GM19238 (cell line): ENCODE measurements at regions not wholly inside any gene's neighbourhood (a gene's known extent, or its start where the extent isn't known, plus 50 kb on each side); places are given as distances from the start of the nearest gene placed in this dataset.
"Not testable (repeated sequence)": the region's sequence is repeated elsewhere in the genome, so short reads cannot be mapped to it uniquely, and the experiment has no call there.

ENCODE experiments used
- DNase-seq: peaks from one replicate; pipeline ENCODE4 v3.0.0; 2011; ENCODE audit warnings: low spot score; ENCODE audit not compliant: insufficient read length

- DNase-seq = no peak
Measured at GRCh38 chr13:34159946-34160345, 342.0 kb downstream of the RFC3 start.

GRCh38 chr13:34161931-34162543 is 344.1 kb downstream of the RFC3 start:
- DNase-seq = no peak

GRCh38 chr13:34162544-34162933 is 344.6 kb downstream of the RFC3 start:
- no peak for DNase-seq

GRCh38 chr13:34164582-34164981 is 346.6 kb downstream of the RFC3 start:
- no peak for DNase-seq

GRCh38 chr13:34165158-34165557 is 347.2 kb downstream of the RFC3 start:
- DNase-seq = no peak

GRCh38 chr13:34166406-34166805 is 348.5 kb downstream of the RFC3 start:
- DNase-seq = no peak

- no peak for DNase-seq
Measured at GRCh38 chr13:34167347-34167746, 349.4 kb downstream of the RFC3 start.

- DNase-seq = no peak
Measured at GRCh38 chr13:34172048-34172447, 354.1 kb downstream of the RFC3 start.

GRCh38 chr13:34174671-34175145 is 356.8 kb downstream of the RFC3 start:
- no peak for DNase-seq

GRCh38 chr13:34175551-34175950 is 357.6 kb downstream of the RFC3 start:
- no peak for DNase-seq

GRCh38 chr13:34176633-34177032 is 358.7 kb downstream of the RFC3 start:
- DNase-seq = no peak

GRCh38 chr13:34179481-34179880 is 361.5 kb downstream of the RFC3 start:
- no peak for DNase-seq

GRCh38 chr13:34179927-34180326 is 362.0 kb downstream of the RFC3 start:
- DNase-seq = no peak

- not testable (repeated sequence) for DNase-seq
Measured at GRCh38 chr13:34181256-34181655, 363.3 kb downstream of the RFC3 start.

GRCh38 chr13:34189946-34190345 is 372.0 kb downstream of the RFC3 start:
- DNase-seq = no peak

- no peak for DNase-seq
Measured at GRCh38 chr13:34201050-34201913, 383.3 kb downstream of the RFC3 start.

GRCh38 chr13:34207334-34207733 is 389.4 kb downstream of the RFC3 start:
- no peak for DNase-seq

- DNase-seq = no peak
Measured at GRCh38 chr13:34207872-34208271, 389.9 kb downstream of the RFC3 start.

GRCh38 chr13:34208336-34208735 is 390.4 kb downstream of the RFC3 start:
- no peak for DNase-seq

GRCh38 chr13:34210341-34210740 is 392.4 kb downstream of the RFC3 start:
- no peak for DNase-seq

- DNase-seq = no peak
Measured at GRCh38 chr13:34214686-34215085, 396.7 kb downstream of the RFC3 start.

- DNase-seq = no peak
Measured at GRCh38 chr13:34216256-34216655, 398.3 kb downstream of the RFC3 start.
